WTC11 (cell line): ENCODE measurements at regions not wholly inside any gene's neighbourhood (a gene's known extent, or its start where the extent isn't known, plus 50 kb on each side); places are given as distances from the start of the nearest gene placed in this dataset.

Source experiments
- ATAC-seq: fragments of 200-7000 bp; cut with Tn5 transposase; 2 replicates; pipeline ENCODE4 v1.10.0; 2021; ENCODE audit warnings: mild to moderate bottlenecking, moderate library complexity
- CTCF ChIA-PET: fragments of 300-600 bp; sonication (Branson Sonifier 250); formaldehyde crosslinking; loops from one replicate; lab custom pipeline; 2021; ENCODE audit warnings: antibody characterized with exemption; lab: Charles Lee
- POLR2A ChIA-PET: fragments of 350-600 bp; sonication (Branson Sonifier 250); formaldehyde crosslinking; loops from one replicate; lab custom pipeline; 2021; ENCODE audit warnings: antibody characterized with exemption; lab: Charles Lee
- DNase-seq: peaks from one replicate; pipeline ENCODE4 v3.0.0; 2021; ENCODE audit warnings: low spot score
- H3K27ac Mint-ChIP-seq: 2 replicates; pipeline ENCODE4 v1.8.0; 2021; ENCODE audit warnings: mixed read lengths
- H3K27me3 Mint-ChIP-seq: 2 replicates; pipeline ENCODE4 v1.8.0; 2021; ENCODE audit warnings: low read depth, mild to moderate bottlenecking, moderate library complexity, mixed read lengths
- H3K36me3 Mint-ChIP-seq: 2 replicates; pipeline ENCODE4 v1.8.0; 2021; ENCODE audit warnings: mixed read lengths
- H3K4me1 Mint-ChIP-seq: 2 replicates; pipeline ENCODE4 v1.8.0; 2022; ENCODE audit warnings: mixed read lengths
- H3K4me3 Mint-ChIP-seq: 2 replicates; pipeline ENCODE4 v1.8.0; 2021; ENCODE audit warnings: mild to moderate bottlenecking, moderate library complexity, mixed read lengths
- H3K9me3 Mint-ChIP-seq: 2 replicates; pipeline ENCODE4 v1.8.0; 2021; ENCODE audit warnings: mixed read lengths
- E2F1 ChIP-seq: sonication (generic); formaldehyde crosslinking; IDR thresholded peaks from 2 replicates; pipeline ENCODE4 v1.8.0; 2022; ENCODE audit warnings: mild to moderate bottlenecking, missing genetic modification reagents
- ELF4 ChIP-seq: sonication (generic); formaldehyde crosslinking; IDR thresholded peaks from 2 replicates; pipeline ENCODE4 v1.8.1; 2022; ENCODE audit warnings: low read depth, mild to moderate bottlenecking, moderate library complexity, missing genetic modification reagents
- EMX1 ChIP-seq: fragments of 250-450 bp; sonication (Bioruptor Pico); IDR thresholded peaks from 2 replicates; pipeline ENCODE4 v1.8.0; 2021; ENCODE audit warnings: mild to moderate bottlenecking
- GTF2I ChIP-seq: fragments of 250-450 bp; sonication (Bioruptor Pico); conservative IDR thresholded peaks from 2 replicates; pipeline ENCODE4 v1.4.0; 2021; ENCODE audit warnings: mild to moderate bottlenecking
- JUN ChIP-seq: sonication (generic); formaldehyde crosslinking; IDR thresholded peaks from 2 replicates; pipeline ENCODE4 v1.8.0; 2023; ENCODE audit warnings: mild to moderate bottlenecking, missing genetic modification reagents
- KAT7 ChIP-seq: sonication (generic); formaldehyde crosslinking; IDR thresholded peaks from 2 replicates; pipeline ENCODE4 v1.8.1; 2023; ENCODE audit warnings: missing genetic modification reagents, mild to moderate bottlenecking, borderline replicate concordance
- MLX ChIP-seq: sonication (generic); formaldehyde crosslinking; IDR thresholded peaks from 2 replicates; pipeline ENCODE4 v1.8.1; 2023; ENCODE audit warnings: mild to moderate bottlenecking, missing genetic modification reagents, moderate library complexity
- NFATC4 ChIP-seq: fragments of 250-450 bp; sonication (Bioruptor Pico); IDR thresholded peaks from 2 replicates; pipeline ENCODE4 v1.9.0; 2021; ENCODE audit warnings: mild to moderate bottlenecking
- NR2C2 ChIP-seq: sonication (generic); formaldehyde crosslinking; IDR thresholded peaks from 2 replicates; pipeline ENCODE4 v1.8.0; 2022; ENCODE audit warnings: mild to moderate bottlenecking, missing genetic modification reagents
- STAT6 ChIP-seq: sonication (generic); formaldehyde crosslinking; conservative IDR thresholded peaks from 2 replicates; pipeline ENCODE4 v1.8.1; 2023; ENCODE audit warnings: mild to moderate bottlenecking, low read depth, missing genetic modification reagents, moderate library complexity
- TEAD1 ChIP-seq: sonication (generic); formaldehyde crosslinking; IDR thresholded peaks from 2 replicates; pipeline ENCODE4 v1.8.0; 2022; ENCODE audit warnings: mild to moderate bottlenecking, missing genetic modification reagents
- ZBTB21 ChIP-seq: sonication (generic); formaldehyde crosslinking; IDR thresholded peaks from 2 replicates; pipeline ENCODE4 v1.8.1; 2023; ENCODE audit warnings: mild to moderate bottlenecking, missing genetic modification reagents, borderline replicate concordance
- ZNF281 ChIP-seq: sonication (generic); formaldehyde crosslinking; IDR thresholded peaks from 2 replicates; pipeline ENCODE4 v1.8.0; 2023; ENCODE audit warnings: mild to moderate bottlenecking, missing genetic modification reagents
- ZNF416 ChIP-seq: fragments of 250-450 bp; sonication (Bioruptor Pico); IDR thresholded peaks from 2 replicates; pipeline ENCODE4 v1.9.0; 2021; ENCODE audit warnings: mild to moderate bottlenecking, inconsistent platforms
- ZNF423 ChIP-seq: fragments of 250-450 bp; sonication (Bioruptor Pico); IDR thresholded peaks from 2 replicates; pipeline ENCODE4 v2.1.2; 2022; ENCODE audit warnings: mild to moderate bottlenecking, moderate library complexity
- TF ChIP-seq, protein P1 (sequence below): sonication (generic); formaldehyde crosslinking; IDR thresholded peaks from 2 replicates; pipeline ENCODE4 v1.8.1; 2023; ENCODE audit warnings: mild to moderate bottlenecking, moderate library complexity, missing genetic modification reagents
- TF ChIP-seq, protein P2 (sequence below): fragments of 250-450 bp; sonication (Bioruptor Pico); IDR thresholded peaks from 2 replicates; pipeline ENCODE4 v1.9.0; 2021; ENCODE audit warnings: mild to moderate bottlenecking

GRCh38 chr20:24721891-24722568 lies 227.0 kb upstream of the CST7 start:
- peaks cover 2% of the 10 kb centered on the region; the same call in 1 of the 2 replicates for H3K4me1 Mint-ChIP-seq
- POLR2A ChIA-PET: no interaction called here
- H3K27ac Mint-ChIP-seq: no peak overlapping the region
- TF ChIP-seq ZNF281 (no peak), TEAD1 (CRISPR knock-in tag) (no peak)
- no peak overlapping the region for H3K4me3 Mint-ChIP-seq
- H3K27me3 Mint-ChIP-seq: peaks cover 9% of the 10 kb centered on the region
- no peaks in the 10 kb centered on the region for H3K9me3 Mint-ChIP-seq
- no peak for DNase-seq
- CTCF ChIA-PET: interaction anchor here (0.6 kb wide), 1 partner anchor 44 kb away, joined by 6 read pairs; no protein-coding TSS in a partner anchor
- no peak for ATAC-seq
- no peaks in the 10 kb centered on the region for H3K36me3 Mint-ChIP-seq

GRCh38 chr20:24722586-24722985 lies 226.5 kb upstream of the CST7 start:
- Mint-ChIP-seq H3K4me3 (no peak overlapping the region), H3K27ac (no peak overlapping the region), H3K36me3 (no peaks in the 10 kb centered on the region), H3K4me1 (peaks cover 2% of the 10 kb centered on the region; the same call in 1 of the 2 replicates), H3K27me3 (peaks cover 9% of the 10 kb centered on the region), H3K9me3 (no peaks in the 10 kb centered on the region)
- ATAC-seq: no peak
- no peak for DNase-seq
- TF ChIP-seq ZBTB21 (CRISPR knock-in tag) (no peak), NFATC4 (CRISPR knock-in tag) (no peak)
- CTCF ChIA-PET: interaction anchor here (0.6 kb wide), 1 partner anchor 45 kb away, joined by 6 read pairs; no protein-coding TSS in a partner anchor
- POLR2A ChIA-PET: no interaction called here

DNA sequence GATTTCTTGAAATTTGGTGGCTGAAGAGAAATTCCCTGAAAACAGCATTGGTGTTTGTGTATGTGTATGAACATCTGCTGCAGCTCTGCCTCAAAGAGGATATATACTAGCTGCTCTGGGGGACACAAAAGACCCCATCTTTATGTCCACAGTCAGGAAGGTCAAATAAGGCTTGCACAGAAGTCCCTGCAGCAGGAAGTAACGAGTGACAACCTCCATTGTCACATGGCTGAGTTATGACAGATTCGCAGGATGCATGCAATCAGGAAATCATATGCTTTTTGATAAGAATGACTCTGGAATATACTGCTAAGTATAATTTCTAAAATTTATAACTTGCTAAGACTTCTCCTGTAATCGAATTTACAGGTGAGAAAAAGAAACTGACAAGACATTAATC lies 225.9 kb upstream of the CST7 start:
- Mint-ChIP-seq H3K27ac (no peak overlapping the region), H3K27me3 (peaks cover 9% of the 10 kb centered on the region), H3K4me3 (no peak overlapping the region), H3K36me3 (no peaks in the 10 kb centered on the region), H3K4me1 (peaks cover 2% of the 10 kb centered on the region; the same call in 1 of the 2 replicates), H3K9me3 (no peaks in the 10 kb centered on the region)
- DNase-seq (no peak), ATAC-seq (no peak)
- ChIA-PET POLR2A (no interaction called here), CTCF (no interaction called here)
- TF ChIP-seq E2F1 (no peak), ZNF423 (CRISPR knock-in tag) (no peak), KAT7 (CRISPR knock-in tag) (no peak), EMX1 (CRISPR knock-in tag) (no peak), ZNF416 (no peak)
- TF ChIP-seq, protein P1, sequence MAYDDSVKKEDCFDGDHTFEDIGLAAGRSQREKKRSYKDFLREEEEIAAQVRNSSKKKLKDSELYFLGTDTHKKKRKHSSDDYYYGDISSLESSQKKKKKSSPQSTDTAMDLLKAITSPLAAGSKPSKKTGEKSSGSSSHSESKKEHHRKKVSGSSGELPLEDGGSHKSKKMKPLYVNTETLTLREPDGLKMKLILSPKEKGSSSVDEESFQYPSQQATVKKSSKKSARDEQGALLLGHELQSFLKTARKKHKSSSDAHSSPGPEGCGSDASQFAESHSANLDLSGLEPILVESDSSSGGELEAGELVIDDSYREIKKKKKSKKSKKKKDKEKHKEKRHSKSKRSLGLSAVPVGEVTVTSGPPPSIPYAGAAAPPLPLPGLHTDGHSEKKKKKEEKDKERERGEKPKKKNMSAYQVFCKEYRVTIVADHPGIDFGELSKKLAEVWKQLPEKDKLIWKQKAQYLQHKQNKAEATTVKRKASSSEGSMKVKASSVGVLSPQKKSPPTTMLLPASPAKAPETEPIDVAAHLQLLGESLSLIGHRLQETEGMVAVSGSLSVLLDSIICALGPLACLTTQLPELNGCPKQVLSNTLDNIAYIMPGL (CRISPR knock-in tag): no peak

- no peak overlapping the region for H3K4me3 Mint-ChIP-seq
- H3K36me3 Mint-ChIP-seq: no peaks in the 10 kb centered on the region
- no peaks in the 10 kb centered on the region for H3K9me3 Mint-ChIP-seq
- CTCF ChIA-PET: no interaction called here
- H3K27me3 Mint-ChIP-seq: peaks cover 9% of the 10 kb centered on the region
- H3K27ac Mint-ChIP-seq: no peak overlapping the region
- ATAC-seq: no peak
- no peak for DNase-seq
- peaks cover 2% of the 10 kb centered on the region; the same call in 1 of the 2 replicates for H3K4me1 Mint-ChIP-seq
- POLR2A ChIA-PET: no interaction called here
- TF ChIP-seq NFATC4 (CRISPR knock-in tag) (no peak), JUN (CRISPR knock-in tag) (no peak), MLX (CRISPR knock-in tag) (no peak), ELF4 (CRISPR knock-in tag) (no peak), STAT6 (no peak), NR2C2 (no peak), GTF2I (CRISPR knock-in tag) (no peak)
- TF ChIP-seq, protein P2, sequence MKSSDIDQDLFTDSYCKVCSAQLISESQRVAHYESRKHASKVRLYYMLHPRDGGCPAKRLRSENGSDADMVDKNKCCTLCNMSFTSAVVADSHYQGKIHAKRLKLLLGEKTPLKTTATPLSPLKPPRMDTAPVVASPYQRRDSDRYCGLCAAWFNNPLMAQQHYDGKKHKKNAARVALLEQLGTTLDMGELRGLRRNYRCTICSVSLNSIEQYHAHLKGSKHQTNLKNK: no peak
Observed at GRCh38 chr20:24723647-24724352, 225.3 kb upstream of the CST7 start.
